PFSK-1 (cell line): ENCODE measurements at regions not wholly inside any gene's neighbourhood (a gene's known extent, or its start where the extent isn't known, plus 50 kb on each side); places are given as distances from the start of the nearest gene placed in this dataset.

Experiments used
- POLR2AphosphoS5 ChIP-seq: IDR thresholded peaks from 2 replicates; pipeline ENCODE4 v1.6.1; 2012; ENCODE audit warnings: low read depth, mild to moderate bottlenecking, control low read depth, low read length, moderate library complexity
- TAF1 ChIP-seq: IDR thresholded peaks from 2 replicates; pipeline ENCODE4 v1.6.1; 2012; ENCODE audit warnings: low read length, control low read depth, borderline replicate concordance; ENCODE audit not compliant: insufficient read depth
- TF ChIP-seq, protein P1 (sequence below), 2 experiments: IDR thresholded peaks; 2 replicates each; pipeline versions ENCODE4 v1.6.1 to v1.8.0; 2011 to 2012; ENCODE audit warnings: low read depth in 2 of 2, low read length in 2 of 2, control low read depth in 1 of 2, inconsistent platforms in 1 of 2, mild to moderate bottlenecking in 1 of 2, moderate library complexity in 1 of 2; ENCODE audit not compliant: insufficient read depth in 1 of 2

DNA sequence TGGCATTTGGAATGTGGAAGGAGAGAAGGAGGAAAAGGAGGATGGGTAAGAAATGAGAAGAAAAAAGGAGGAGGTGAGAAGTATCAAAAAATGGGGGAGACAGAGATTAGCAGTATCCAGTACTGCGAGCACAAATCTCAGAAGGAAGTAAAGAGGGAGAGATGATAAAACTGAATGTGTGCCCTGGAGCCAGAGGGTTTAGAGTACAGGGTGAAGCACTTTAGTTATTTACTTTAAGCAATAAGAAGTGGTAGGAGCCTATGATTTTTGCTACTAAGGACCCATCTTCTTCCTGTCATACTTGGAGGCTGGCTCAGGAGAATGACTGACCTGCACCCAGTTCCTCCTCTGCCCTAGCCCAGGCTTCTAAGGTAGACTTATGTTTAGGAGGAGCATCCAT, 94.9 kb downstream of the ADRB2 start:
- TF ChIP-seq TAF1 (no peak), POLR2AphosphoS5 (no peak)
- TF ChIP-seq, protein P1, sequence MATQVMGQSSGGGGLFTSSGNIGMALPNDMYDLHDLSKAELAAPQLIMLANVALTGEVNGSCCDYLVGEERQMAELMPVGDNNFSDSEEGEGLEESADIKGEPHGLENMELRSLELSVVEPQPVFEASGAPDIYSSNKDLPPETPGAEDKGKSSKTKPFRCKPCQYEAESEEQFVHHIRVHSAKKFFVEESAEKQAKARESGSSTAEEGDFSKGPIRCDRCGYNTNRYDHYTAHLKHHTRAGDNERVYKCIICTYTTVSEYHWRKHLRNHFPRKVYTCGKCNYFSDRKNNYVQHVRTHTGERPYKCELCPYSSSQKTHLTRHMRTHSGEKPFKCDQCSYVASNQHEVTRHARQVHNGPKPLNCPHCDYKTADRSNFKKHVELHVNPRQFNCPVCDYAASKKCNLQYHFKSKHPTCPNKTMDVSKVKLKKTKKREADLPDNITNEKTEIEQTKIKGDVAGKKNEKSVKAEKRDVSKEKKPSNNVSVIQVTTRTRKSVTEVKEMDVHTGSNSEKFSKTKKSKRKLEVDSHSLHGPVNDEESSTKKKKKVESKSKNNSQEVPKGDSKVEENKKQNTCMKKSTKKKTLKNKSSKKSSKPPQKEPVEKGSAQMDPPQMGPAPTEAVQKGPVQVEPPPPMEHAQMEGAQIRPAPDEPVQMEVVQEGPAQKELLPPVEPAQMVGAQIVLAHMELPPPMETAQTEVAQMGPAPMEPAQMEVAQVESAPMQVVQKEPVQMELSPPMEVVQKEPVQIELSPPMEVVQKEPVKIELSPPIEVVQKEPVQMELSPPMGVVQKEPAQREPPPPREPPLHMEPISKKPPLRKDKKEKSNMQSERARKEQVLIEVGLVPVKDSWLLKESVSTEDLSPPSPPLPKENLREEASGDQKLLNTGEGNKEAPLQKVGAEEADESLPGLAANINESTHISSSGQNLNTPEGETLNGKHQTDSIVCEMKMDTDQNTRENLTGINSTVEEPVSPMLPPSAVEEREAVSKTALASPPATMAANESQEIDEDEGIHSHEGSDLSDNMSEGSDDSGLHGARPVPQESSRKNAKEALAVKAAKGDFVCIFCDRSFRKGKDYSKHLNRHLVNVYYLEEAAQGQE (IDR thresholded peaks at IDR 0.05; ENCODE audit: insufficient read depth in 1 of 2, low read depth in 2 of 2, low read length in 2 of 2): no peak
